ENCODE measurements at regions not wholly inside any gene's neighbourhood (a gene's known extent, or its start where the extent isn't known, plus 50 kb on each side); places are given as distances from the start of the nearest gene placed in this dataset.

DNA sequence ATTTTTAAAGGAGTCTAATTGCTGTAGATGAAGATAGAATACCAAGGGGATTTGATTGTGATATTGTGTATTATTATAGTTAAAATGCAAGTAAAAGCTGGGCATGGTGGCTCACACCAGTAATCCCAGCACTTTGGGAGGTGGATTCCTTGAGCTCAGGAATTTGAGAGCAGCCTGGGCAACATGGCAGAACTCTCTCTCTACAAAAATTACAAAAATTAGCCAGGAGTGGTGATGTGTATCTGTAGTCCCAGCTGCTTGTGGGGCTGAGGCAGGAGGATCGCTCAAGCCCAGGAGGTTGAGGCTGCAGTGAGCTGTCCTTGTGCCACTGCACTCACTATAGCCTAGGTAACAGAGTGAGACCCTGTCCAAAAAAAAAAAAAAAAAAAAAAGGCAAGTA lies 687.0 kb downstream of the NUP35 start:
- H4K20me1 ChIP-seq (ENCODE audit: low read length) = no peaks in the 10 kb centered on the region
- H3K79me2 ChIP-seq (ENCODE audit: low read length) = no peaks in the 10 kb centered on the region
- H3F3A ChIP-seq (ENCODE audit: low read length, unreplicated experiment) = no peaks in the 10 kb centered on the region
- POLR2A ChIA-PET (ENCODE audit: unreplicated experiment) = no interaction called here
- ATAC-seq = no peak
- intact Hi-C loops (cut with micrococcal nuclease) = no loop called here
- TF ChIP-seq EZH2phosphoT487 (IDR thresholded peaks at IDR 0.05; ENCODE audit: borderline replicate concordance, low read length) (no peak), EZH2 (IDR thresholded peaks at IDR 0.05; ENCODE audit: low read length, unreplicated experiment) (no peak)
- TF ChIP-seq, protein P1, sequence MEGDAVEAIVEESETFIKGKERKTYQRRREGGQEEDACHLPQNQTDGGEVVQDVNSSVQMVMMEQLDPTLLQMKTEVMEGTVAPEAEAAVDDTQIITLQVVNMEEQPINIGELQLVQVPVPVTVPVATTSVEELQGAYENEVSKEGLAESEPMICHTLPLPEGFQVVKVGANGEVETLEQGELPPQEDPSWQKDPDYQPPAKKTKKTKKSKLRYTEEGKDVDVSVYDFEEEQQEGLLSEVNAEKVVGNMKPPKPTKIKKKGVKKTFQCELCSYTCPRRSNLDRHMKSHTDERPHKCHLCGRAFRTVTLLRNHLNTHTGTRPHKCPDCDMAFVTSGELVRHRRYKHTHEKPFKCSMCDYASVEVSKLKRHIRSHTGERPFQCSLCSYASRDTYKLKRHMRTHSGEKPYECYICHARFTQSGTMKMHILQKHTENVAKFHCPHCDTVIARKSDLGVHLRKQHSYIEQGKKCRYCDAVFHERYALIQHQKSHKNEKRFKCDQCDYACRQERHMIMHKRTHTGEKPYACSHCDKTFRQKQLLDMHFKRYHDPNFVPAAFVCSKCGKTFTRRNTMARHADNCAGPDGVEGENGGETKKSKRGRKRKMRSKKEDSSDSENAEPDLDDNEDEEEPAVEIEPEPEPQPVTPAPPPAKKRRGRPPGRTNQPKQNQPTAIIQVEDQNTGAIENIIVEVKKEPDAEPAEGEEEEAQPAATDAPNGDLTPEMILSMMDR (conservative IDR thresholded peaks at IDR 0.05; ENCODE audit: low read depth, low read length) = no peak
- peaks cover 48% of the 10 kb centered on the region for H3K4me1 ChIP-seq (ENCODE audit: insufficient read depth, low read length)
- no TSS peak for BruUV-seq (replicated peaks)
- H3K27ac ChIP-seq (ENCODE audit: low read length) = no peak overlapping the region
- no peak overlapping the region for H3K4me3 ChIP-seq (ENCODE audit: low read length)
- H3K36me3 ChIP-seq (ENCODE audit: low read depth, low read length) = no peaks in the 10 kb centered on the region
- H3K27me3 ChIP-seq (ENCODE audit: low read length) = no peaks in the 10 kb centered on the region
- no peaks in the 10 kb centered on the region for H3K9me3 ChIP-seq (ENCODE audit: low read length)
- no peak for DNase-seq
- H3K9ac ChIP-seq (ENCODE audit: low read length) = no peak overlapping the region
- CTCF ChIA-PET = no interaction called here
- no peak overlapping the region for H3K4me2 ChIP-seq (ENCODE audit: low read length)
- no peaks in the 10 kb centered on the region for H3K9me2 ChIP-seq (replicated peaks; ENCODE audit: low read length)
- H2AFZ ChIP-seq (ENCODE audit: low read length) = no peak overlapping the region

DNA sequence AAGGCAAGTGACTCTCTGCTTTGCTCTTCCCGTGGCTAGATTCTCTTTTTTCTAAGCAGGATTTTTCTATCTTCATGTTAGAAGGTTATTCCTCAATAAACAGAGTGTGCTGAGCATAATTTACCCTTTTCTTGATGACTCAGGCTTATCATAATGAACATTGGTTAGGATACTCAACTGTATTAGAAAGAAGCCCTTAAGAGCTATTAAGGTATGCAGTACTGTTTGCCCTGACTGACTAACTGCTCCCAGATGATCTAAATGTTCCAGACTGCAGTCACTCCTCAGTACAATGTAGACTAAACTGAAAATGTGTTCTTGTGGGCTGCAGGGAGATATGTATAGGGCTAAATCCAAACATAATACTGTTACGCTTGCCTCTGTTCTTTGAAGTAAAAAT lies 687.8 kb downstream of the NUP35 start:
- intact Hi-C loops (cut with micrococcal nuclease) = no loop called here
- Histone ChIP-seq H3K9ac (ENCODE audit: low read length) (no peak overlapping the region), H3K79me2 (ENCODE audit: low read length) (no peaks in the 10 kb centered on the region), H4K20me1 (ENCODE audit: low read length) (no peaks in the 10 kb centered on the region), H3K9me2 (replicated peaks; ENCODE audit: low read length) (no peaks in the 10 kb centered on the region), H3K4me3 (ENCODE audit: low read length) (no peak overlapping the region), H2AFZ (ENCODE audit: low read length) (no peak overlapping the region), H3K36me3 (ENCODE audit: low read depth, low read length) (no peaks in the 10 kb centered on the region), H3K27ac (ENCODE audit: low read length) (no peak overlapping the region), H3F3A (ENCODE audit: low read length, unreplicated experiment) (no peaks in the 10 kb centered on the region), H3K9me3 (ENCODE audit: low read length) (no peaks in the 10 kb centered on the region), H3K27me3 (ENCODE audit: low read length) (no peaks in the 10 kb centered on the region), H3K4me2 (ENCODE audit: low read length) (no peak overlapping the region; the same call in 1 of the 2 replicates), H3K4me1 (ENCODE audit: insufficient read depth, low read length) (peaks cover 42% of the 10 kb centered on the region)
- ATAC-seq (peak; percentile 88), DNase-seq (peak; percentile 62)
- no peak for TF ChIP-seq EZH2 (IDR thresholded peaks at IDR 0.05; ENCODE audit: low read length, unreplicated experiment)
- TF ChIP-seq, protein P1 (conservative IDR thresholded peaks at IDR 0.05; ENCODE audit: low read depth, low read length) = no peak
- TF ChIP-seq EZH2phosphoT487 (IDR thresholded peaks at IDR 0.05; ENCODE audit: borderline replicate concordance, low read length) = no peak
- ChIA-PET CTCF (no interaction called here), POLR2A (ENCODE audit: unreplicated experiment) (no interaction called here)
- no TSS peak for BruUV-seq (replicated peaks)

DNA sequence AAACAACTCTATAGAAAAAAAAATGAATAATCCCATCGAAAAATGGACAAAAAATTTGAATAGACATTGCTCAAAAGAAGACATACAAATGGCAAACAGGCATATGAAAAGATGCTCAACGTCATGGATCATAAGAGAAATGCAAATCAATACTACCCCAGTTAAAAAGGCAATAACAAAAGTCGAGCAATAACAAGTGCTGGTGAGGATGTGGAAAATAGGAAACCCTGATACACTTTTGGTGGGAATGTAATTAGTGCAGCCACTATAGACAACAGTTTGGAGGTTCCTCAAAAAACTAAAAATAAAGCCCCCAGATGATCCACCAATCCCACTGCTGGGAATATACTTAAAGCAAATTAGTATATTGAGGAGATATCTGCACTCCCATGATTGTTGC lies 701.5 kb downstream of the NUP35 start:
- H3F3A ChIP-seq (ENCODE audit: low read length, unreplicated experiment) = no peaks in the 10 kb centered on the region
- no peak overlapping the region for H2AFZ ChIP-seq (ENCODE audit: low read length)
- H3K9me3 ChIP-seq (ENCODE audit: low read length) = 0 out of 2 replicates have a peak, but pooled peaks cover 8% of the 10 kb centered on the region
- no peaks in the 10 kb centered on the region for H4K20me1 ChIP-seq (ENCODE audit: low read length)
- H3K4me1 ChIP-seq (ENCODE audit: insufficient read depth, low read length) = no peaks in the 10 kb centered on the region
- DNase-seq (no peak), ATAC-seq (no peak)
- H3K27ac ChIP-seq (ENCODE audit: low read length) = no peak overlapping the region
- H3K27me3 ChIP-seq (ENCODE audit: low read length) = no peaks in the 10 kb centered on the region
- H3K9ac ChIP-seq (ENCODE audit: low read length) = no peak overlapping the region
- no peak overlapping the region for H3K4me3 ChIP-seq (ENCODE audit: low read length)
- H3K79me2 ChIP-seq (ENCODE audit: low read length) = no peaks in the 10 kb centered on the region
- POLR2A ChIA-PET (ENCODE audit: unreplicated experiment) = no interaction called here
- H3K4me2 ChIP-seq (ENCODE audit: low read length) = no peak overlapping the region
- no peaks in the 10 kb centered on the region for H3K9me2 ChIP-seq (replicated peaks; ENCODE audit: low read length)
- no TSS peak for BruUV-seq (replicated peaks)
- TF ChIP-seq, protein P1 (conservative IDR thresholded peaks at IDR 0.05; ENCODE audit: low read depth, low read length) = no peak
- TF ChIP-seq EZH2 (IDR thresholded peaks at IDR 0.05; ENCODE audit: low read length, unreplicated experiment) = no peak
- TF ChIP-seq EZH2phosphoT487 (IDR thresholded peaks at IDR 0.05; ENCODE audit: borderline replicate concordance, low read length) = no peak
- intact Hi-C loops (cut with micrococcal nuclease) = no loop called here
- H3K36me3 ChIP-seq (ENCODE audit: low read depth, low read length) = no peaks in the 10 kb centered on the region
- CTCF ChIA-PET = no interaction called here
